GM10248 (cell line): ENCODE measurements at regions not wholly inside any gene's neighbourhood (a gene's known extent, or its start where the extent isn't known, plus 50 kb on each side); places are given as distances from the start of the nearest gene placed in this dataset.

Source experiments
- CTCF ChIA-PET: fragments of 300-600 bp; sonication (Branson Sonifier 250); formaldehyde crosslinking; extraction: SDS; loops from one replicate; lab custom pipeline; 2021; ENCODE audit warnings: antibody characterized with exemption; lab: Yijun Ruan, JAX
- POLR2A ChIA-PET: fragments of 350-650 bp; sonication (Branson Sonifier 250); formaldehyde crosslinking; extraction: SDS; loops from one replicate; lab custom pipeline; 2020; ENCODE audit warnings: antibody characterized with exemption; lab: Yijun Ruan, JAX
- DNase-seq: peaks from one replicate; pipeline ENCODE4 v3.0.0; 2012; ENCODE audit errors: extremely low spot score
- CTCF ChIP-seq: IDR thresholded peaks from 2 replicates; pipeline ENCODE4 v1.5.1; 2012; ENCODE audit warnings: mild to moderate bottlenecking, low read depth; ENCODE audit errors: extremely low read depth, missing control alignments, control extremely low read depth

- DNase-seq: no peak
- no peak for TF ChIP-seq CTCF
- ChIA-PET POLR2A (no interaction called here), CTCF (no interaction called here)
These were observed 89.9 kb upstream of the RORA start for GRCh38 chr15:61318802-61319525.

- ChIA-PET CTCF (no interaction called here), POLR2A (no interaction called here)
- no peak for DNase-seq
- TF ChIP-seq CTCF: no peak
These were observed 89.2 kb upstream of the RORA start for GRCh38 chr15:61318301-61318700.

GRCh38 chr15:61315471-61315870 lies 86.4 kb upstream of the RORA start:
- no peak for TF ChIP-seq CTCF
- CTCF ChIA-PET: no interaction called here
- no peak for DNase-seq
- POLR2A ChIA-PET: no interaction called here

- CTCF ChIA-PET: no interaction called here
- TF ChIP-seq CTCF: no peak
- no peak for DNase-seq
- POLR2A ChIA-PET: no interaction called here
These were observed 85.3 kb upstream of the RORA start for GRCh38 chr15:61314427-61314826.

GRCh38 chr15:61309617-61310016 lies 80.5 kb upstream of the RORA start:
- TF ChIP-seq CTCF: no peak
- POLR2A ChIA-PET: no interaction called here
- CTCF ChIA-PET: no interaction called here
- no peak for DNase-seq

- CTCF ChIA-PET: no interaction called here
- TF ChIP-seq CTCF: no peak
- POLR2A ChIA-PET: no interaction called here
- DNase-seq: no peak
These were observed 80.0 kb upstream of the RORA start for GRCh38 chr15:61309031-61309511.

GRCh38 chr15:61308437-61308836 lies 79.3 kb upstream of the RORA start:
- ChIA-PET CTCF (no interaction called here), POLR2A (no interaction called here)
- no peak for TF ChIP-seq CTCF
- no peak for DNase-seq
